Brain microvascular endothelial cell (primary cell): ENCODE measurements at regions not wholly inside any gene's neighbourhood (a gene's known extent, or its start where the extent isn't known, plus 50 kb on each side); places are given as distances from the start of the nearest gene placed in this dataset.

Experiments
- DNase-seq: peaks from one replicate; pipeline ENCODE4 v3.0.0-alpha.2; 2020
- H3K27ac ChIP-seq: fragments of 250-450 bp; sonication (Bioruptor Pico); 2 replicates; pipeline ENCODE4 v1.5.1; 2020; ENCODE audit warnings: mild to moderate bottlenecking, moderate library complexity
- H3K27me3 ChIP-seq: fragments of 250-450 bp; sonication (Bioruptor Pico); replicated peaks from 2 replicates; pipeline ENCODE4 v1.5.1; 2020; ENCODE audit warnings: mild to moderate bottlenecking
- H3K36me3 ChIP-seq: fragments of 250-450 bp; sonication (Bioruptor Pico); replicated peaks from 2 replicates; pipeline ENCODE4 v1.5.1; 2020; ENCODE audit warnings: mild to moderate bottlenecking
- H3K4me3 ChIP-seq: 2 replicates; pipeline ENCODE4 v1.5.1; 2011; ENCODE audit warnings: low read depth, mild to moderate bottlenecking, control low read depth, low read length, moderate library complexity
- in situ Hi-C: cut with HindIII; loops from 2 replicates; pipeline ENCODE4 v1.10.0; 2017; ENCODE audit warnings: low sequenced_read_pairs, low pct_ligation_motif_present
- TF ChIP-seq, protein P1 (sequence below): IDR thresholded peaks from 2 replicates; pipeline ENCODE4 v1.5.1; 2011; ENCODE audit warnings: low read depth, mild to moderate bottlenecking, moderate library complexity, low read length, control low read depth, inconsistent platforms; ENCODE audit errors: missing control alignments

DNA sequence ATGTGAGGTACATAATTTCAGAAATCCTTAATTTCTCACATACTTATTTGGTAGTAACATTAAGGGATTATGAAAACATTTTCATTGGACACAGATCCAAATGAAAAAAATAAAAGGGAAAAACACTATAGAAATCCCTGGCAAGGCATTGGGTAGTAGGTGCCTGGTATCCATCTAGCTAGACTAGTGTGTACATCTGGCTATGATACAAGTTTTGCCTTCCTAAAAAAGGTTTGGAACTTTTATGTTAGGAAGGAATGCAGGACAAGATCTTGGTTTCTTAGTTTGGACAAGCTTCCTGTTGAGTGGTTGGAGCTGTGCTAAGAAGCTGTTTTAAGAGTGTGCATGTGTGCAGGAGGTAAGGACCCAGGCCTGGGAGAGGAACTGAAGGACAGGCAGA, 252.3 kb upstream of the GLI3 start:
- in situ Hi-C loops = no loop called here
- Histone ChIP-seq H3K4me3 (no peak overlapping the region), H3K36me3 (no peaks in the 10 kb centered on the region), H3K27me3 (peaks cover 2% of the 10 kb centered on the region), H3K27ac (no peak overlapping the region)
- TF ChIP-seq, protein P1, sequence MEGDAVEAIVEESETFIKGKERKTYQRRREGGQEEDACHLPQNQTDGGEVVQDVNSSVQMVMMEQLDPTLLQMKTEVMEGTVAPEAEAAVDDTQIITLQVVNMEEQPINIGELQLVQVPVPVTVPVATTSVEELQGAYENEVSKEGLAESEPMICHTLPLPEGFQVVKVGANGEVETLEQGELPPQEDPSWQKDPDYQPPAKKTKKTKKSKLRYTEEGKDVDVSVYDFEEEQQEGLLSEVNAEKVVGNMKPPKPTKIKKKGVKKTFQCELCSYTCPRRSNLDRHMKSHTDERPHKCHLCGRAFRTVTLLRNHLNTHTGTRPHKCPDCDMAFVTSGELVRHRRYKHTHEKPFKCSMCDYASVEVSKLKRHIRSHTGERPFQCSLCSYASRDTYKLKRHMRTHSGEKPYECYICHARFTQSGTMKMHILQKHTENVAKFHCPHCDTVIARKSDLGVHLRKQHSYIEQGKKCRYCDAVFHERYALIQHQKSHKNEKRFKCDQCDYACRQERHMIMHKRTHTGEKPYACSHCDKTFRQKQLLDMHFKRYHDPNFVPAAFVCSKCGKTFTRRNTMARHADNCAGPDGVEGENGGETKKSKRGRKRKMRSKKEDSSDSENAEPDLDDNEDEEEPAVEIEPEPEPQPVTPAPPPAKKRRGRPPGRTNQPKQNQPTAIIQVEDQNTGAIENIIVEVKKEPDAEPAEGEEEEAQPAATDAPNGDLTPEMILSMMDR = no peak
- DNase-seq = no peak

DNA sequence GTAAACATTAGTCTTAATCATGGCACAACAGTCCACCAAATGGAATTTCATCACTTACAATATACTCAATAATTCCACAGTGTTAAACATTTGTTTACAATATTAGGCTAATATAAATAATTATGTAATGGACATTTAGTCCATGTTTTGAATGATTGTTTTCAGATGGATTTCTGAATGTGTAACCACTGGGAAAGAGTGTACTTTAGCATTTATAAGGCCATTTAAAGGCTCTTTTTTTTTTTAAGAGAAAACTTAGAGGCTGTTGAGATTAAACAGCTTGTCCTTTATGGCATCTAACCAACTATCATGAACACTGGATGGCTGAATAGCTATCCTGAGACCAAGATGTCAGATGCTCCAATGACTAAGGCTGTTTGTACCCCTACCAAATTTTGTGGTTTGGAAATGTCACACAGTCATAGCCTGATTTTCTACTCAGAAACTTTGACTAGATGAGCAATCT, 248.3 kb upstream of the GLI3 start:
- Histone ChIP-seq H3K4me3 (no peak overlapping the region), H3K27ac (no peak overlapping the region), H3K36me3 (no peaks in the 10 kb centered on the region), H3K27me3 (no peaks in the 10 kb centered on the region)
- TF ChIP-seq, protein P1 = no peak
- in situ Hi-C loops = no loop called here
- DNase-seq = no peak

DNA sequence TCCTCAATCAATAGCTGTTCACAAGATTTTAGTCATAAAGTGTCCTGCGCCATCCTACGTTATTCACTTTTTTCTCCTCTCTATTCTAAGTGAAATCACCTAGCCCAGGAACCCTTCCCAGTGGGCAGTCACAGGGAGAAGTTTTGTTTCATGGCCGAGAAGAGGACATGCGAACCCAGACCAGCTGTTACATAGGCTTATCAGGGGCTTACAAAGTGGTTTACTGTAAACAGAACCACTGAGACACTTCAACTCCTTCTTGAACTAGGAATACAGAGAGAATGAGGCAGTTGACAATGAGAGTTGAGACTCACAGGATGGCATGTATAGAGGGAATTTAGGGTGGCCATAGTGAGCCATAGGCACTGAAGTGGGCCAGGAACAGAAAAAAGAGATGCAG, 246.9 kb upstream of the GLI3 start:
- Histone ChIP-seq H3K27me3 (no peaks in the 10 kb centered on the region), H3K27ac (no peak overlapping the region), H3K36me3 (no peaks in the 10 kb centered on the region), H3K4me3 (no peak overlapping the region)
- TF ChIP-seq, protein P1 = no peak
- DNase-seq = no peak
- in situ Hi-C loops = no loop called here

DNA sequence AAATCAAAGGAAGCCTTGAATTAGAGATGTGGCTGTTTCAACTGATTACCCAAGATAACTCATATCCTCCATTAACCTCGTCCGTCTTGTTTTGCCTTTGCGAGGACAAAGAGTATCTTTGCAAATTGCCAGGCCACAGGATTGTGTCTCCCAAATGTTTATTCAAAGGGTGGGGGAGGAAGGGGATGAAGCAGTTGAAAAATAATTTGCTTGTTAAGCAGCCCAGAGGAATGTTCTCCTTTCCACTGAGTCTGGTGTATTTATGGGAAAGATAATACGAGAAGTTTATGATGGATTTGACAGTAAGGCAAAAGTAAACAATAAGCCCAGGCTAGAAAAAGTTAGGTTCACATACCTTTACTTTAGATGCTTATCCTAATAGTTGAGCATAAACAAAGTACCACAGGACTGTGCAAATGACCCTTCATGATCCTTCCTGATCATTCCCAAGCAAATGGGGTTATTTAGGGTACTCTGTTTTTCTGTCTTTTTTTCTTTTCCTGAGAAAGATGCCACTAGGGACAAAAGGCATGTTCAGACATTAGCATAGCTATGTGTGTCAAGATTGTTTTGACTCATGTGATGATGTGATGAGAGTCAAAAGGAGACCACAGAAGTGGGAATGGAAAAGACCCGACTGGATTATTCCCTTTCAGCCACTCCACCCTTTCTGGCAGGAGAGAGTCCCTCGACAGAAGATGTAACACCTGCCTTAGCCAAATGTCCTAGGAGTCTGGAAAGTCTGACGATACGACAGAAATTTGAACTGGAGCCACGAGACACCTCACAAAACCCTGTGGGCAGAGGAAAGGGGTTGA, 243.0 kb upstream of the GLI3 start:
- Histone ChIP-seq H3K27ac (no peak overlapping the region), H3K4me3 (no peak overlapping the region), H3K36me3 (no peaks in the 10 kb centered on the region), H3K27me3 (no peaks in the 10 kb centered on the region)
- no peak for DNase-seq
- TF ChIP-seq, protein P1 = no peak
- in situ Hi-C loops = no loop called here

DNA sequence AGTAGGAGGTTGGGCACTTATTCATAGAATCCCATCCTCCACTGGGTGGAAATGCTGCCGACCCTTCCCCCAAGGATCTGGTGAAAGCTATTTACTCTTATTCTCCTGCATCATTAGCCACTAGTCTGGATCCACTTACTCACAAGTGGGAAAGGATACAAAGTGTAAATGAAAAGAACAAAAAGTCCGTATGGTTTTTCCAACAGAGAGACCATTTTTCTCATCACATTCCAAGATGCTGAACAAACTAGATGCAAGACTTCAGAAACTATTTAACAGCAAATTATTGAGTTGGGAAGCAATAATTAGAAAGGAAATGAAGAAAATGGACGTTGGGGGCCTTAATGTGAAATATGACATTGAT, 242.4 kb upstream of the GLI3 start:
- Histone ChIP-seq H3K36me3 (no peaks in the 10 kb centered on the region), H3K27me3 (no peaks in the 10 kb centered on the region), H3K27ac (no peak overlapping the region), H3K4me3 (no peak overlapping the region)
- no peak for DNase-seq
- TF ChIP-seq, protein P1 = no peak
- in situ Hi-C loops = no loop called here

DNA sequence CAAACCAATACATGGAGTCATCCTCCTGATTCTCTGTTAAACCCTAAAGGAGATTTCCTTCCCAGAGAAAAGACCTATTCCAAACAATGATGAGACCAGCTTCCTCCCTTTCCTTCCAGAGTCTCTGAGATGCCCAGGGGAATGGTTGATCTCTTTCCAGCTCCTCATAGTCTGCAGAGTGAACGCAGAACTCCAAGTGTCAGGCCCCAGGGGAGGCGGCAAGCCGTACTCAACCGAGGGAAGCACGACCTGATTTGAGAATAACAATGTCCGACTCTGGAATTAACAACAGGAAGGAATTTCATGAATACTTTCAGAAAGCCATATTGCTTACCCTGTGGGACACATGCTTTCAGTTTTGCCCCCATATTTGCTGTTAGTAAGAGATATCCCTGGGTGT, 241.7 kb upstream of the GLI3 start:
- H3K27ac ChIP-seq = no peak overlapping the region
- in situ Hi-C loops = no loop called here
- TF ChIP-seq, protein P1 = no peak
- H3K36me3 ChIP-seq = no peaks in the 10 kb centered on the region
- no peaks in the 10 kb centered on the region for H3K27me3 ChIP-seq
- H3K4me3 ChIP-seq = no peak overlapping the region
- DNase-seq = no peak
